CD14-positive monocyte (primary cell): ENCODE measurements at regions not wholly inside any gene's neighbourhood (a gene's known extent, or its start where the extent isn't known, plus 50 kb on each side); places are given as distances from the start of the nearest gene placed in this dataset.
A peak's percentile ranks its signal among the peaks of the same experiment; 100 is the strongest.

ENCODE experiments used
- DNase-seq, 3 donors: peaks; one replicate each; pipeline ENCODE4 v3.0.0-alpha.2; 2011 to 2022
- H2AFZ ChIP-seq: 2 replicates; pipeline ENCODE4 v1.6.0; 2012; ENCODE audit warnings: mild to moderate bottlenecking, low read depth, low read length, inconsistent platforms; ENCODE audit not compliant: insufficient read depth, poor library complexity, severe bottlenecking
- H3K27ac ChIP-seq, 2 donors: 1 replicate in 1 of 2; 2 replicates in 1 of 2; pipeline ENCODE4 v1.5.1; 2012 to 2013; ENCODE audit warnings: low read length in 2 of 2, control low read depth in 1 of 2, inconsistent platforms in 1 of 2, low read depth in 1 of 2, mild to moderate bottlenecking in 1 of 2
- H3K27me3 ChIP-seq, 2 donors: one replicate each; pipeline versions ENCODE4 v1.6.0 to v1.6.1; 2011 to 2013; ENCODE audit warnings: low read length in 2 of 2; ENCODE audit not compliant: control insufficient read depth in 2 of 2, insufficient read depth in 2 of 2
- H3K36me3 ChIP-seq, 2 donors: replicated peaks in 1 of 2; 1 replicate in 1 of 2; 2 replicates in 1 of 2; pipeline versions ENCODE4 v1.5.1 to v1.6.1; 2012 to 2013; ENCODE audit warnings: low read length in 2 of 2, control low read depth in 1 of 2, inconsistent platforms in 1 of 2, mild to moderate bottlenecking in 1 of 2; ENCODE audit not compliant: insufficient read depth in 2 of 2, control insufficient read depth in 1 of 2
- H3K4me1 ChIP-seq, 2 donors: 1 replicate in 1 of 2; 2 replicates in 1 of 2; pipeline versions ENCODE4 v1.5.1 to v1.6.1; 2012 to 2013; ENCODE audit warnings: low read length in 2 of 2, control low read depth in 1 of 2, inconsistent platforms in 1 of 2, mild to moderate bottlenecking in 1 of 2, moderate library complexity in 1 of 2; ENCODE audit not compliant: insufficient read depth in 2 of 2, control insufficient read depth in 1 of 2
- H3K4me2 ChIP-seq: replicated peaks from 2 replicates; pipeline ENCODE3; 2012; ENCODE audit warnings: low read length, moderate library complexity, mild to moderate bottlenecking; ENCODE audit not compliant: poor library complexity, severe bottlenecking; ENCODE audit errors: extremely low read depth
- H3K4me3 ChIP-seq, 3 experiments: fragments of 200-600 bp in 1 of 3; sonication (generic) in 1 of 3; replicated peaks in 1 of 3; 1 replicate in 2 of 3; 2 replicates in 1 of 3; pipeline ENCODE4 v1.5.1; 2011 to 2013; ENCODE audit warnings: low read length in 3 of 3, mild to moderate bottlenecking in 3 of 3, control low read depth in 2 of 3, low read depth in 2 of 3, inconsistent platforms in 1 of 3, moderate library complexity in 1 of 3
- H3K79me2 ChIP-seq: 2 replicates; pipeline ENCODE4 v1.6.0; 2012; ENCODE audit warnings: mild to moderate bottlenecking, control low read depth, inconsistent platforms, low read length, moderate library complexity; ENCODE audit not compliant: insufficient read depth
- H3K9ac ChIP-seq: 2 replicates; pipeline ENCODE4 v1.6.0; 2017; ENCODE audit warnings: low read length, mild to moderate bottlenecking; ENCODE audit not compliant: insufficient read depth, poor library complexity, severe bottlenecking
- H3K9me3 ChIP-seq, 2 donors: replicated peaks in 1 of 2; 1 replicate in 1 of 2; 2 replicates in 1 of 2; pipeline versions ENCODE4 v1.5.1 to v1.6.1; 2012 to 2013; ENCODE audit warnings: low read length in 2 of 2, control low read depth in 1 of 2; ENCODE audit not compliant: control insufficient read depth in 1 of 2, insufficient read depth in 1 of 2
- H4K20me1 ChIP-seq: 2 replicates; pipeline ENCODE4 v1.6.0; 2012; ENCODE audit warnings: mild to moderate bottlenecking, low read length, control low read depth, moderate library complexity; ENCODE audit not compliant: insufficient read depth
- H3K27ac Mint-ChIP-seq, 7 donors: one replicate each; pipeline ENCODE4 v1.8.0; 2020; ENCODE audit warnings: mild to moderate bottlenecking in 7 of 7, mixed read lengths in 7 of 7, moderate library complexity in 6 of 7, inconsistent platforms in 2 of 7
- H3K27me3 Mint-ChIP-seq, 3 donors: one replicate each; pipeline ENCODE4 v1.8.0; 2021 to 2022; ENCODE audit warnings: low read depth in 3 of 3, mild to moderate bottlenecking in 3 of 3, mixed read lengths in 3 of 3, moderate library complexity in 3 of 3, inconsistent platforms in 1 of 3
- H3K36me3 Mint-ChIP-seq, 2 donors: one replicate each; pipeline ENCODE4 v1.8.0; 2020; ENCODE audit warnings: mixed read lengths in 2 of 2, inconsistent platforms in 1 of 2, mild to moderate bottlenecking in 1 of 2
- H3K4me1 Mint-ChIP-seq: one replicate; pipeline ENCODE4 v1.8.0; 2020; ENCODE audit warnings: mild to moderate bottlenecking, mixed read lengths
- H3K4me3 Mint-ChIP-seq, 2 donors: one replicate each; pipeline ENCODE4 v1.8.0; 2020; ENCODE audit warnings: mild to moderate bottlenecking in 2 of 2, mixed read lengths in 2 of 2, moderate library complexity in 1 of 2
- H3K9me3 Mint-ChIP-seq, 7 donors: one replicate each; pipeline ENCODE4 v1.8.0; 2020 to 2022; ENCODE audit warnings: mixed read lengths in 7 of 7, mild to moderate bottlenecking in 6 of 7, moderate library complexity in 6 of 7, inconsistent platforms in 2 of 7
- CTCF ChIP-seq: fragments of 200-600 bp; IDR thresholded peaks from one replicate; pipeline ENCODE4 v1.8.0; 2022; ENCODE audit warnings: antibody characterized with exemption, mild to moderate bottlenecking
- WGBS: methylation state at CpG from one replicate; pipeline ENCODE4 v1.1.5; 2013; ENCODE audit warnings: missing lambda C conversion rate; ENCODE audit not compliant: insufficient coverage; 5-methylcytosine and 5-hydroxymethylcytosine counted together
- intact Hi-C, 2 donors: fragments of 100-400 bp; cut with micrococcal nuclease; formaldehyde crosslinking; loops; one replicate each; pipeline versions ENCODE4 v1.15.0 to v1.15.1; 2023

- WGBS = 7% methylated on average over 3 of the region's 4 CpGs
- peak overlapping the region in 1 of 2 donors; percentile 21 for H3K4me3 Mint-ChIP-seq
- H3K4me1 Mint-ChIP-seq = peaks cover 43% of the 10 kb centered on the region
Measured at GRCh38 chr1:68358439-68358838, 91.3 kb downstream of the RPE65 start.

GRCh38 chr1:68355614-68356013 is 94.1 kb downstream of the RPE65 start:
- Mint-ChIP-seq H3K9me3 (peaks cover 0 to 2% (median 0%) of the 10 kb centered on the region in 7 donors), H3K36me3 (no peaks in the 10 kb centered on the region), H3K4me1 (peaks cover 30% of the 10 kb centered on the region), H3K27ac (no peak overlapping the region), H3K4me3 (no peak overlapping the region), H3K27me3 (peaks cover 0 to 2% (median 2%) of the 10 kb centered on the region in 3 donors)
- H3K36me3 ChIP-seq = no peaks in the 10 kb centered on the region
- no CpG with 5 or more reads among the region's 3 CpGs for WGBS
- H3K4me1 ChIP-seq = peaks cover 24 to 27% of the 10 kb centered on the region in 2 donors
- no peaks in the 10 kb centered on the region for H3K9me3 ChIP-seq
- H3K4me2 ChIP-seq = no peak overlapping the region
- TF ChIP-seq CTCF = no peak
- H3K27me3 ChIP-seq = no peaks in the 10 kb centered on the region
- no peaks in the 10 kb centered on the region for H3K79me2 ChIP-seq
- H3K27ac ChIP-seq = no peak overlapping the region
- H2AFZ ChIP-seq = no peak overlapping the region
- H3K9ac ChIP-seq = no peak overlapping the region
- no peaks in the 10 kb centered on the region for H4K20me1 ChIP-seq
- H3K4me3 ChIP-seq = no peak overlapping the region
- no peak for DNase-seq
- intact Hi-C loops = no loop called here

More at GRCh38 chr1:68358439-68358838, 91.3 kb downstream of the RPE65 start:
- Mint-ChIP-seq H3K9me3 (peaks cover 0 to 2% (median 0%) of the 10 kb centered on the region in 7 donors), H3K27me3 (peaks cover 0 to 2% (median 0%) of the 10 kb centered on the region in 3 donors), H3K27ac (peak overlapping the region in 4 of 7 donors; percentile 13 to 45 (median 21)), H3K36me3 (peaks cover 0 to 2% of the 10 kb centered on the region in 2 donors)
- Histone ChIP-seq H3K27ac (peak overlapping the region in 1 of 2 donors; percentile 54), H3K79me2 (no peaks in the 10 kb centered on the region), H3K9me3 (no peaks in the 10 kb centered on the region), H3K27me3 (no peaks in the 10 kb centered on the region), H2AFZ (no peak overlapping the region), H3K4me2 (peak overlapping the region; percentile 30), H4K20me1 (no peaks in the 10 kb centered on the region), H3K9ac (no peak overlapping the region), H3K4me1 (peaks cover 41 to 46% of the 10 kb centered on the region in 2 donors), H3K36me3 (no peaks in the 10 kb centered on the region), H3K4me3 (peak overlapping the region in 1 of 3 experiments; percentile 29)
- intact Hi-C loops = no loop called here
- TF ChIP-seq CTCF = no peak
- peak in 2 of 3 donors; percentile 16 to 31 for DNase-seq
